GM12892 (cell line): ENCODE measurements at regions not wholly inside any gene's neighbourhood (a gene's known extent, or its start where the extent isn't known, plus 50 kb on each side); places are given as distances from the start of the nearest gene placed in this dataset.

Source experiments
- POLR2A ChIP-seq: IDR thresholded peaks from 2 replicates; pipeline ENCODE4 v1.6.1; 2011; ENCODE audit warnings: low read depth, low read length, control low read depth
- POLR2AphosphoS5 ChIP-seq: IDR thresholded peaks from 2 replicates; pipeline ENCODE4 v1.6.1; 2011; ENCODE audit warnings: low read depth, low read length, control low read depth
- TAF1 ChIP-seq: IDR thresholded peaks from 2 replicates; pipeline ENCODE4 v1.6.1; 2011; ENCODE audit warnings: low read depth, mild to moderate bottlenecking, control low read depth, low read length, borderline replicate concordance

DNA sequence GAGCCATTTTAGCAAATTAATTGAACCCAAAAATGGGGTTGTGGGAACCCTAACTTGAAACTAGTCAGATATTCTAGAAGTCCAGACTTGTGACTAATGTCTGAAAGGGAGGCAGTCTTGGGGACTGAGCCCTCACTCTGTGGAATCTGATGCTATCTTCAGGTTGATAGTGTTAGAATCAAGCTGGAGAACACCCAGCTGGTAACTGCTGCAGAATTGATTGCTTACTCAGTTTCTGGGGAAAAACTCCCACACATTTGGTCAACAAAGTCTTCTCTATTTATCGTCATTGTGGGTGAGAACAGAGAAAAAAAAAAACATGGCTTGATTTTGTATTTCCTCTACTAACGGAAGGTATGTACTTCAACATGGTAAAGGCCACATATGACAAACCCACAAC lies 1925.8 kb upstream of the CELF4 start:
- TF ChIP-seq POLR2A (no peak), POLR2AphosphoS5 (no peak), TAF1 (no peak)
